Activated CD4-positive, alpha-beta T cell treated with anti-CD3 and anti-CD28 coated beads, Interleukin-2, amount 10 ng/mL, durations not matched to agents 24 days and 14 days (primary cell): ENCODE measurements at regions not wholly inside any gene's neighbourhood (a gene's known extent, or its start where the extent isn't known, plus 50 kb on each side); places are given as distances from the start of the nearest gene placed in this dataset.

Source experiments
- DNase-seq: peaks from one replicate; pipeline ENCODE4 v3.0.0; 2022
- H3K27ac Mint-ChIP-seq: one replicate; pipeline ENCODE4 v1.8.0; 2022; ENCODE audit warnings: mild to moderate bottlenecking, mixed read lengths
- H3K27me3 Mint-ChIP-seq: one replicate; pipeline ENCODE4 v1.8.0; 2022; ENCODE audit warnings: mixed read lengths
- H3K36me3 Mint-ChIP-seq: one replicate; pipeline ENCODE4 v1.8.0; 2022; ENCODE audit warnings: low read depth, mild to moderate bottlenecking, mixed read lengths
- H3K4me1 Mint-ChIP-seq: one replicate; pipeline ENCODE4 v1.8.0; 2021; ENCODE audit warnings: mixed read lengths
- H3K4me3 Mint-ChIP-seq: one replicate; pipeline ENCODE4 v1.8.0; 2022; ENCODE audit warnings: mild to moderate bottlenecking, moderate library complexity, mixed read lengths
- H3K9me3 Mint-ChIP-seq: one replicate; pipeline ENCODE4 v1.8.0; 2021; ENCODE audit warnings: mixed read lengths
- intact Hi-C: fragments of 100-400 bp; cut with micrococcal nuclease; formaldehyde crosslinking; loops from one replicate; pipeline ENCODE4 v1.15.1; 2023

- no peaks in the 10 kb centered on the region for H3K9me3 Mint-ChIP-seq
- intact Hi-C loops, result no loop called here
- no peak for DNase-seq
- H3K4me3 Mint-ChIP-seq, result no peak overlapping the region
- H3K36me3 Mint-ChIP-seq, result no peaks in the 10 kb centered on the region
- peaks cover 8% of the 10 kb centered on the region for H3K27me3 Mint-ChIP-seq
- peaks cover 11% of the 10 kb centered on the region for H3K4me1 Mint-ChIP-seq
- H3K27ac Mint-ChIP-seq, result no peak overlapping the region
Observed at GRCh38 chr17:15893658-15894024, 51.3 kb upstream of the ADORA2B start.

GRCh38 chr17:15894258-15894657 is 50.7 kb upstream of the ADORA2B start:
- no peak overlapping the region for H3K4me3 Mint-ChIP-seq
- H3K27ac Mint-ChIP-seq, result no peak overlapping the region
- H3K9me3 Mint-ChIP-seq, result no peaks in the 10 kb centered on the region
- peaks cover 8% of the 10 kb centered on the region for H3K27me3 Mint-ChIP-seq
- H3K36me3 Mint-ChIP-seq, result no peaks in the 10 kb centered on the region
- no peak for DNase-seq
- peaks cover 11% of the 10 kb centered on the region for H3K4me1 Mint-ChIP-seq
- intact Hi-C loops, result no loop called here

GRCh38 chr17:15894913-15895658 is 49.8 kb upstream of the ADORA2B start:
- no peak overlapping the region for H3K4me3 Mint-ChIP-seq
- no peaks in the 10 kb centered on the region for H3K36me3 Mint-ChIP-seq
- no peak for DNase-seq
- intact Hi-C loops, result no loop called here
- H3K4me1 Mint-ChIP-seq, result peaks cover 11% of the 10 kb centered on the region
- H3K27me3 Mint-ChIP-seq, result peaks cover 9% of the 10 kb centered on the region
- H3K9me3 Mint-ChIP-seq, result no peaks in the 10 kb centered on the region
- H3K27ac Mint-ChIP-seq, result no peak overlapping the region
